Mammary epithelial cell (primary cell): ENCODE measurements at regions not wholly inside any gene's neighbourhood (a gene's known extent, or its start where the extent isn't known, plus 50 kb on each side); places are given as distances from the start of the nearest gene placed in this dataset.

Source experiments
- EZH2 ChIP-seq: IDR thresholded peaks from 2 replicates; pipeline ENCODE4 v1.6.1; 2012; ENCODE audit warnings: low read length, inconsistent platforms, borderline replicate concordance
- TF ChIP-seq, protein P1 (sequence below), 2 donors: IDR thresholded peaks in 1 of 2; conservative IDR thresholded peaks in 1 of 2; 2 replicates each; pipeline ENCODE4 v1.5.1; 2011 to 2012; ENCODE audit warnings: inconsistent platforms in 2 of 2, low read length in 2 of 2, mild to moderate bottlenecking in 2 of 2, control low read depth in 1 of 2, low read depth in 1 of 2; ENCODE audit not compliant: insufficient read depth in 1 of 2; ENCODE audit errors: extremely low read depth in 1 of 2

GRCh38 chr12:27906127-27906500 lies 66.4 kb downstream of the PTHLH start:
- TF ChIP-seq, protein P1, sequence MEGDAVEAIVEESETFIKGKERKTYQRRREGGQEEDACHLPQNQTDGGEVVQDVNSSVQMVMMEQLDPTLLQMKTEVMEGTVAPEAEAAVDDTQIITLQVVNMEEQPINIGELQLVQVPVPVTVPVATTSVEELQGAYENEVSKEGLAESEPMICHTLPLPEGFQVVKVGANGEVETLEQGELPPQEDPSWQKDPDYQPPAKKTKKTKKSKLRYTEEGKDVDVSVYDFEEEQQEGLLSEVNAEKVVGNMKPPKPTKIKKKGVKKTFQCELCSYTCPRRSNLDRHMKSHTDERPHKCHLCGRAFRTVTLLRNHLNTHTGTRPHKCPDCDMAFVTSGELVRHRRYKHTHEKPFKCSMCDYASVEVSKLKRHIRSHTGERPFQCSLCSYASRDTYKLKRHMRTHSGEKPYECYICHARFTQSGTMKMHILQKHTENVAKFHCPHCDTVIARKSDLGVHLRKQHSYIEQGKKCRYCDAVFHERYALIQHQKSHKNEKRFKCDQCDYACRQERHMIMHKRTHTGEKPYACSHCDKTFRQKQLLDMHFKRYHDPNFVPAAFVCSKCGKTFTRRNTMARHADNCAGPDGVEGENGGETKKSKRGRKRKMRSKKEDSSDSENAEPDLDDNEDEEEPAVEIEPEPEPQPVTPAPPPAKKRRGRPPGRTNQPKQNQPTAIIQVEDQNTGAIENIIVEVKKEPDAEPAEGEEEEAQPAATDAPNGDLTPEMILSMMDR (conservative IDR thresholded peaks at IDR 0.05 in 1 of 2, IDR thresholded peaks at IDR 0.05 in 1 of 2; ENCODE audit: extremely low read depth in 1 of 2, insufficient read depth in 1 of 2, low read depth in 1 of 2, low read length in 2 of 2) = no peak
- no peak for TF ChIP-seq EZH2
